HG03442 (cell line): ENCODE measurements at regions not wholly inside any gene's neighbourhood (a gene's known extent, or its start where the extent isn't known, plus 50 kb on each side); places are given as distances from the start of the nearest gene placed in this dataset.
A peak's percentile ranks its signal among the peaks of the same experiment; 100 is the strongest.
"Not testable (repeated sequence)": the region's sequence is repeated elsewhere in the genome, so short reads cannot be mapped to it uniquely, and the experiment has no call there.

ENCODE experiments used
- ATAC-seq: cut with Tn5 transposase; IDR thresholded peaks from one replicate; pipeline ENCODE4 v1.9.1; 2021; ENCODE audit warnings: mild to moderate bottlenecking, moderate library complexity; ENCODE audit not compliant: unreplicated experiment

- ATAC-seq, result no peak
Observed at GRCh38 chr5:144771802-144772201, 601.1 kb downstream of the KCTD16 start.

- no peak for ATAC-seq
Observed at GRCh38 chr5:144742361-144742760, 571.7 kb downstream of the KCTD16 start.

- ATAC-seq, result no peak
Observed at GRCh38 chr5:144731786-144732185, 561.1 kb downstream of the KCTD16 start.

- ATAC-seq, result peak; percentile 90
Observed at GRCh38 chr5:144712090-144712489, 541.4 kb downstream of the KCTD16 start.

- no peak for ATAC-seq
Observed at GRCh38 chr5:144711172-144711571, 540.5 kb downstream of the KCTD16 start.

- ATAC-seq, result no peak
Observed at GRCh38 chr5:144710637-144711036, 540.0 kb downstream of the KCTD16 start.

GRCh38 chr5:144703776-144704175, 533.1 kb downstream of the KCTD16 start:
- no peak for ATAC-seq

GRCh38 chr5:144698484-144698883, 527.8 kb downstream of the KCTD16 start:
- no peak for ATAC-seq

- ATAC-seq, result no peak
Observed at GRCh38 chr5:144697847-144698262, 527.2 kb downstream of the KCTD16 start.

- ATAC-seq, result no peak
Observed at GRCh38 chr5:144691936-144692335, 521.3 kb downstream of the KCTD16 start.

GRCh38 chr5:144684899-144685298, 514.2 kb downstream of the KCTD16 start:
- no peak for ATAC-seq

- no peak for ATAC-seq
Observed at GRCh38 chr5:144680711-144681110, 510.0 kb downstream of the KCTD16 start.

GRCh38 chr5:144671066-144671465, 500.4 kb downstream of the KCTD16 start:
- no peak for ATAC-seq

- no peak for ATAC-seq
Observed at GRCh38 chr5:144659634-144660227, 489.1 kb downstream of the KCTD16 start.

GRCh38 chr5:144644317-144644716, 473.6 kb downstream of the KCTD16 start:
- no peak for ATAC-seq

GRCh38 chr5:144638787-144639186, 468.1 kb downstream of the KCTD16 start:
- ATAC-seq, result no peak

- no peak for ATAC-seq
Observed at GRCh38 chr5:144634138-144634537, 463.5 kb downstream of the KCTD16 start.

- ATAC-seq, result no peak
Observed at GRCh38 chr5:144598451-144599068, 427.9 kb downstream of the KCTD16 start.

GRCh38 chr5:144596517-144596916, 425.8 kb downstream of the KCTD16 start:
- no peak for ATAC-seq

- ATAC-seq, result no peak
Observed at GRCh38 chr5:144594919-144595318, 424.2 kb downstream of the KCTD16 start.

GRCh38 chr5:144594234-144594633, 423.6 kb downstream of the KCTD16 start:
- ATAC-seq, result not testable (repeated sequence)

GRCh38 chr5:144585681-144586080, 415.0 kb downstream of the KCTD16 start:
- no peak for ATAC-seq
